ENCODE measurements at regions not wholly inside any gene's neighbourhood (a gene's known extent, or its start where the extent isn't known, plus 50 kb on each side); places are given as distances from the start of the nearest gene placed in this dataset.

- Histone ChIP-seq H3K4me1 (ENCODE audit: control insufficient read depth in 1 of 2, insufficient read depth in 1 of 2, low read depth in 1 of 2, low read length in 1 of 2) (no peaks in the 10 kb centered on the region), H3K9me3 (no peaks in the 10 kb centered on the region), H3K36me3 (no peaks in the 10 kb centered on the region), H3K27me3 (no peaks in the 10 kb centered on the region), H3K4me3 (ENCODE audit: low read depth in 1 of 2, low read length in 1 of 2) (no peak overlapping the region), H3K27ac (no peak overlapping the region)
- no peak for TF ChIP-seq CTCF (IDR thresholded peaks at IDR 0.05)
These were observed 453.4 kb upstream of the GRM3 start for GRCh38 chr7:86190351-86190750.

GRCh38 chr7:86181474-86181873 lies 462.2 kb upstream of the GRM3 start:
- Histone ChIP-seq H3K36me3 (no peaks in the 10 kb centered on the region), H3K27me3 (no peaks in the 10 kb centered on the region), H3K27ac (no peak overlapping the region), H3K4me3 (ENCODE audit: low read depth in 1 of 2, low read length in 1 of 2) (no peak overlapping the region), H3K4me1 (ENCODE audit: control insufficient read depth in 1 of 2, insufficient read depth in 1 of 2, low read depth in 1 of 2, low read length in 1 of 2) (no peaks in the 10 kb centered on the region), H3K9me3 (no peaks in the 10 kb centered on the region)
- no peak for TF ChIP-seq CTCF (IDR thresholded peaks at IDR 0.05)

- H3K27ac ChIP-seq, result no peak overlapping the region
- no peaks in the 10 kb centered on the region for H3K36me3 ChIP-seq
- no peak overlapping the region for H3K4me3 ChIP-seq (ENCODE audit: low read depth in 1 of 2, low read length in 1 of 2)
- no peaks in the 10 kb centered on the region for H3K4me1 ChIP-seq (ENCODE audit: control insufficient read depth in 1 of 2, insufficient read depth in 1 of 2, low read depth in 1 of 2, low read length in 1 of 2)
- H3K9me3 ChIP-seq, result no peaks in the 10 kb centered on the region
- no peak for TF ChIP-seq CTCF (IDR thresholded peaks at IDR 0.05)
- no peaks in the 10 kb centered on the region for H3K27me3 ChIP-seq
These were observed 478.9 kb upstream of the GRM3 start for GRCh38 chr7:86164827-86165226.

DNA sequence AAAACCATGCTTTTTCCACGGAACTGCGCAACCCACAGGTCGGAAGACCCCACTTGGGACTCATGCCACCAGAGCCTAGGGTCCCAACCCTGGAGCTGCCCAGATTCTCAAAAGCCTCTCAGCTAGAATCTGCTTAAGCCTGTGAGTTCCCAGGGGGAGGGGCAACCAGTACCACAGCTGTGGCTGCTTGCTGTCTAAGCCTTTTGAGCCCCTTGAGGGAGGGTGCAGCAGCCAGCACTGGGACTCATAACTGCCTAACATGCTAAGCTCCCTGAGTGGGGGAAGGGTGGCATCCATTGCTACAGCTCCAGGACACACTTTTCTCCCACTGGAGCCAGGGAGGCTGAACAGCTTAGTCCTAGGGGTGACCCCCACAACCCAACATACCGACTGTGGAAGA lies 485.6 kb upstream of the GRM3 start:
- H3K27me3 ChIP-seq, result no peaks in the 10 kb centered on the region
- no peak overlapping the region for H3K27ac ChIP-seq
- H3K36me3 ChIP-seq, result no peaks in the 10 kb centered on the region
- TF ChIP-seq CTCF (IDR thresholded peaks at IDR 0.05), result no peak
- no peak overlapping the region for H3K4me3 ChIP-seq (ENCODE audit: low read depth in 1 of 2, low read length in 1 of 2)
- no peaks in the 10 kb centered on the region for H3K4me1 ChIP-seq (ENCODE audit: control insufficient read depth in 1 of 2, insufficient read depth in 1 of 2, low read depth in 1 of 2, low read length in 1 of 2)
- H3K9me3 ChIP-seq, result no peaks in the 10 kb centered on the region

DNA sequence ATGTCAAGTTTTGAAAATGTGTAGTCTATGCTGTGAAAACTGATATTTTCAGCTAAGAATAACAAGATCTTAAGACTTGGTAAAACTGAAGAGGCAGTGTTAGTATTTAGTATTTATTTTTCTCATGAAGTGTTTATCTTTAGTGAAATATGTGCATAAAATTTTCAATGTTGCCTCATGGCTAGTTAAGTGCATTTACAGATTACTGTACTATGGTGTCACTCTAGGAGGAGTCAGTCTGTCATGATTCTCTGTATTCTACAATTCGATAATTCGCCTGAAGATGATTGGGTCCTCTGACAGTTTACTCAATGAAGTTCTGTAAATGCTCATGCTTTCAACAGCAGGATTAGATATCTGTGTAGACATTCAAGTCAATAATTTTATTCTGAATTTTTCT lies 488.1 kb upstream of the GRM3 start:
- Histone ChIP-seq H3K4me1 (ENCODE audit: control insufficient read depth in 1 of 2, insufficient read depth in 1 of 2, low read depth in 1 of 2, low read length in 1 of 2) (no peaks in the 10 kb centered on the region), H3K4me3 (ENCODE audit: low read depth in 1 of 2, low read length in 1 of 2) (no peak overlapping the region), H3K9me3 (no peaks in the 10 kb centered on the region), H3K36me3 (no peaks in the 10 kb centered on the region), H3K27me3 (no peaks in the 10 kb centered on the region), H3K27ac (no peak overlapping the region)
- no peak for TF ChIP-seq CTCF (IDR thresholded peaks at IDR 0.05)

DNA sequence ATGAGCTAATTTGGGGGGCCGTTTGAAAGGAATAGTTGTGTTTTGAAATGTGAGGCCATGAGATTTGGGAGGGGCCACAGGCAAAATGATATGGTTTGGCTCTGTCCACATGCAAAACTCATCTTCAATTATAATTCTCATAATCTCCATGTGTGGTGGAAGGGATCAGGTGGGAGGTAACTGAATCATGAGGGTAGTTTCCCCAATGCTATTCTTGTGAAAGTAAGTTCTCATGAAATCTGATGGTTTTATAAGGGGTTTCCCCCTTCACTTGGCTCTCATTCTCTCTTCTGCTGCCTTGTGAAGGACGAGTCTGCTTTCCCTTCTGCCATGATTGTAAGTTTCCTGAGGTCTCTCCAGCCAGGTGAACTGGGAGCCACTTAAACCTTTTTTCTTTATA lies 490.8 kb upstream of the GRM3 start:
- Histone ChIP-seq H3K4me3 (ENCODE audit: low read depth in 1 of 2, low read length in 1 of 2) (no peak overlapping the region), H3K9me3 (no peaks in the 10 kb centered on the region), H3K36me3 (no peaks in the 10 kb centered on the region), H3K27me3 (no peaks in the 10 kb centered on the region), H3K4me1 (ENCODE audit: control insufficient read depth in 1 of 2, insufficient read depth in 1 of 2, low read depth in 1 of 2, low read length in 1 of 2) (no peaks in the 10 kb centered on the region), H3K27ac (no peak overlapping the region)
- no peak for TF ChIP-seq CTCF (IDR thresholded peaks at IDR 0.05)

Measured in neutrophil (primary cell).